PFSK-1 (cell line): ENCODE measurements at regions not wholly inside any gene's neighbourhood (a gene's known extent, or its start where the extent isn't known, plus 50 kb on each side); places are given as distances from the start of the nearest gene placed in this dataset.

Source experiments
- POLR2AphosphoS5 ChIP-seq: IDR thresholded peaks from 2 replicates; pipeline ENCODE4 v1.6.1; 2012; ENCODE audit warnings: low read depth, mild to moderate bottlenecking, control low read depth, low read length, moderate library complexity
- REST ChIP-seq, 2 experiments: IDR thresholded peaks; 2 replicates each; pipeline versions ENCODE4 v1.6.1 to v1.8.0; 2011 to 2012; ENCODE audit warnings: low read depth in 2 of 2, low read length in 2 of 2, control low read depth in 1 of 2, inconsistent platforms in 1 of 2, mild to moderate bottlenecking in 1 of 2, moderate library complexity in 1 of 2; ENCODE audit not compliant: insufficient read depth in 1 of 2

GRCh38 chr3:27577504-27577903 lies 93.3 kb upstream of the SLC4A7 start:
- TF ChIP-seq REST (IDR thresholded peaks at IDR 0.05; ENCODE audit: insufficient read depth in 1 of 2, low read depth in 2 of 2, low read length in 2 of 2): no peak
- no peak for TF ChIP-seq POLR2AphosphoS5
